MM.1S (cell line): ENCODE measurements at regions not wholly inside any gene's neighbourhood (a gene's known extent, or its start where the extent isn't known, plus 50 kb on each side); places are given as distances from the start of the nearest gene placed in this dataset.

ENCODE experiments used
- EZH2 ChIP-seq: fragments of 300-600 bp; sonication (generic); optimal IDR thresholded peaks from 2 replicates; pipeline ENCODE3; 2017; ENCODE audit warnings: low read depth, mild to moderate bottlenecking, antibody characterized with exemption, low read length, mixed read lengths
- TF ChIP-seq, protein P1 (sequence below): fragments of 300-600 bp; sonication (generic); IDR thresholded peaks from 2 replicates; pipeline ENCODE4 v1.5.1; 2016; ENCODE audit warnings: antibody characterized with exemption, low read length, mixed read lengths

DNA sequence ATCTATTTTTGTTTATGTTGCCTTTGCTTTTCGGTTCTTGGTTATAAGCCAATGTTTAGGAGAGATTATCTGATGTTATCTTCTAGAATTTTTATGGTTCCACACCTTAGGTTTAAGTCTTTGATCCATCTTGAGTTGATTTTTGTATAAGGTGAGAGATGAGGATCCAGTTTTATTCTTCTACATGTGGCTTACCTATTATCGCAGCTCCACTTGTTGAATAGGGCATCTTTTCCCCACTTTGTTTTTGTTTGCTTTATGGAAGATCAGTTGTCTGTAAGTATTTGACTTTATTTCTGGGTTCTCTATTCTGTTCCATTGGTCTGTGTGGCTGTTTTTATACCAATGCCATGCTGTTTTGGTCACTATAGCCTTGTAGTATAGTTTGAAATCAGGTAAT is 927.0 kb downstream of the UQCRFS1 start:
- TF ChIP-seq, protein P1, sequence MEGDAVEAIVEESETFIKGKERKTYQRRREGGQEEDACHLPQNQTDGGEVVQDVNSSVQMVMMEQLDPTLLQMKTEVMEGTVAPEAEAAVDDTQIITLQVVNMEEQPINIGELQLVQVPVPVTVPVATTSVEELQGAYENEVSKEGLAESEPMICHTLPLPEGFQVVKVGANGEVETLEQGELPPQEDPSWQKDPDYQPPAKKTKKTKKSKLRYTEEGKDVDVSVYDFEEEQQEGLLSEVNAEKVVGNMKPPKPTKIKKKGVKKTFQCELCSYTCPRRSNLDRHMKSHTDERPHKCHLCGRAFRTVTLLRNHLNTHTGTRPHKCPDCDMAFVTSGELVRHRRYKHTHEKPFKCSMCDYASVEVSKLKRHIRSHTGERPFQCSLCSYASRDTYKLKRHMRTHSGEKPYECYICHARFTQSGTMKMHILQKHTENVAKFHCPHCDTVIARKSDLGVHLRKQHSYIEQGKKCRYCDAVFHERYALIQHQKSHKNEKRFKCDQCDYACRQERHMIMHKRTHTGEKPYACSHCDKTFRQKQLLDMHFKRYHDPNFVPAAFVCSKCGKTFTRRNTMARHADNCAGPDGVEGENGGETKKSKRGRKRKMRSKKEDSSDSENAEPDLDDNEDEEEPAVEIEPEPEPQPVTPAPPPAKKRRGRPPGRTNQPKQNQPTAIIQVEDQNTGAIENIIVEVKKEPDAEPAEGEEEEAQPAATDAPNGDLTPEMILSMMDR: no peak
- TF ChIP-seq EZH2: no peak
